HCT116 (cell line): ENCODE measurements at regions not wholly inside any gene's neighbourhood (a gene's known extent, or its start where the extent isn't known, plus 50 kb on each side); places are given as distances from the start of the nearest gene placed in this dataset.

Experiments
- ATAC-seq: fragments of 200-7000 bp; cut with Tn5 transposase; 2 replicates; pipeline ENCODE4 v1.9.1; 2020; ENCODE audit warnings: mild to moderate bottlenecking, moderate library complexity
- BruUV-seq: library from RNA; stranded (reverse); fragments of 400-500 nt; replicated peaks from 2 replicates; lab custom pipeline; 2021; lab: Mats Ljungman, UMichigan
- CTCF ChIA-PET: fragments of 300-600 bp; sonication (Branson Sonifier 250); formaldehyde crosslinking; loops from one replicate; lab custom pipeline; 2021; ENCODE audit warnings: antibody characterized with exemption; lab: Charles Lee
- POLR2A ChIA-PET: fragments of 300-600, 350-600 bp; sonication (Branson Sonifier 250); formaldehyde crosslinking; loops from one replicate; lab custom pipeline; 2021; ENCODE audit warnings: antibody characterized with exemption; lab: Charles Lee
- RAD21 ChIA-PET, 2 experiments: fragments of 300-600 bp; sonication (Branson Sonifier 250); formaldehyde crosslinking; loops; one replicate each; lab custom pipeline; 2023; ENCODE audit warnings: low total read pairs in 2 of 2; ENCODE audit not compliant: uncharacterized antibody in 2 of 2, unreplicated experiment in 2 of 2, low non-redundant PET in 1 of 2; lab: Charles Lee
- DNase-seq: peaks from one replicate; pipeline ENCODE4 v3.0.0-alpha.2; 2010; ENCODE audit warnings: low read depth, low spot score
- H2AFZ ChIP-seq: fragments of 200-600 bp; shearing (Covaris generic), sonication (generic); 2 replicates; pipeline ENCODE4 v1.6.1; 2017; ENCODE audit warnings: low read depth, mixed run types, mixed read lengths, antibody characterized with exemption, low read length; ENCODE audit not compliant: poor library complexity, severe bottlenecking
- H3K27ac ChIP-seq: 2 replicates; pipeline ENCODE4 v1.5.1; 2012; ENCODE audit warnings: low read depth, low read length
- H3K27me3 ChIP-seq: fragments of 200-600 bp; sonication (generic); 2 replicates; pipeline ENCODE4 v1.6.1; 2016; ENCODE audit warnings: mixed run types, low read length, mixed read lengths; ENCODE audit not compliant: insufficient read depth
- H3K36me3 ChIP-seq, 2 experiments: fragments of 200-500 bp in 1 of 2; fragments of 200-600 bp in 1 of 2; sonication (Bioruptor generic) in 1 of 2; sonication (generic) in 1 of 2; 2 replicates each; pipeline versions ENCODE4 v1.5.1 to v1.6.1; 2014 to 2016; ENCODE audit warnings: low read length in 2 of 2, inconsistent platforms in 1 of 2, mixed read lengths in 1 of 2, mixed run types in 1 of 2; ENCODE audit not compliant: insufficient read depth in 2 of 2, control insufficient read depth in 1 of 2
- H3K4me1 ChIP-seq, 2 experiments: fragments of 200-600 bp in 1 of 2; sonication (generic) in 1 of 2; 2 replicates each; pipeline versions ENCODE4 v1.5.1 to v1.6.1; 2012 to 2017; ENCODE audit warnings: low read length in 2 of 2, inconsistent platforms in 1 of 2, mild to moderate bottlenecking in 1 of 2, mixed read lengths in 1 of 2, mixed run types in 1 of 2, moderate library complexity in 1 of 2; ENCODE audit not compliant: insufficient read depth in 2 of 2, control insufficient read depth in 1 of 2
- H3K4me2 ChIP-seq: fragments of 200-600 bp; sonication (generic); 2 replicates; pipeline ENCODE4 v1.6.1; 2017; ENCODE audit warnings: mixed run types, low read length, mixed read lengths
- H3K4me3 ChIP-seq, 2 experiments: fragments of 200-600 bp in 1 of 2; sonication (generic) in 1 of 2; replicated peaks in 1 of 2; 2 replicates each; pipeline ENCODE4 v1.5.1; 2011 to 2016; ENCODE audit warnings: low read length in 2 of 2, control low read depth in 1 of 2, low read depth in 1 of 2, mild to moderate bottlenecking in 1 of 2, mixed read lengths in 1 of 2, mixed run types in 1 of 2
- H3K79me2 ChIP-seq: fragments of 200-600 bp; sonication (generic); 2 replicates; pipeline ENCODE4 v1.6.1; 2017; ENCODE audit warnings: mild to moderate bottlenecking, mixed run types, low read length, moderate library complexity, mixed read lengths; ENCODE audit not compliant: insufficient read depth
- H3K9ac ChIP-seq: fragments of 200-600 bp; sonication (generic); 2 replicates; pipeline ENCODE4 v1.6.1; 2016; ENCODE audit warnings: low read length, mixed read lengths
- H3K9me2 ChIP-seq: fragments of 200-600 bp; sonication (generic), shearing (Covaris generic); 2 replicates; pipeline ENCODE4 v1.6.1; 2017; ENCODE audit warnings: mixed run types, mild to moderate bottlenecking, moderate library complexity; ENCODE audit not compliant: insufficient read depth
- H3K9me3 ChIP-seq, 2 experiments: fragments of 200-500 bp in 1 of 2; fragments of 200-600 bp in 1 of 2; sonication (Bioruptor generic) in 1 of 2; sonication (generic) in 1 of 2; 2 replicates each; pipeline ENCODE4 v1.6.1; 2014 to 2017; ENCODE audit warnings: low read length in 2 of 2, mixed read lengths in 2 of 2, inconsistent platforms in 1 of 2, low read depth in 1 of 2, mild to moderate bottlenecking in 1 of 2, mixed run types in 1 of 2, moderate library complexity in 1 of 2; ENCODE audit not compliant: control insufficient read depth in 1 of 2, insufficient read depth in 1 of 2
- H4K20me1 ChIP-seq: fragments of 200-600 bp; sonication (generic), shearing (Covaris generic); 2 replicates; pipeline ENCODE4 v1.6.1; 2017; ENCODE audit warnings: mixed run types, mild to moderate bottlenecking, moderate library complexity; ENCODE audit not compliant: insufficient read depth
- CBX3 ChIP-seq: IDR thresholded peaks from 2 replicates; pipeline ENCODE4 v1.6.1; 2012; ENCODE audit warnings: low read depth
- CEBPB ChIP-seq: IDR thresholded peaks from 2 replicates; pipeline ENCODE4 v1.6.1; 2012; ENCODE audit warnings: low read depth
- ELF1 ChIP-seq: IDR thresholded peaks from 2 replicates; pipeline ENCODE4 v1.6.1; 2012; ENCODE audit warnings: low read depth, borderline replicate concordance
- EZH2 ChIP-seq: fragments of 200-600 bp; sonication (generic); IDR thresholded peaks from 2 replicates; pipeline ENCODE4 v1.6.1; 2017; ENCODE audit warnings: antibody characterized with exemption, mixed run types
- EZH2phosphoT487 ChIP-seq: fragments of 200-600 bp; IDR thresholded peaks from 2 replicates; pipeline ENCODE4 v1.6.1; 2018; ENCODE audit warnings: antibody characterized with exemption, borderline replicate concordance
- JUND ChIP-seq: IDR thresholded peaks from 2 replicates; pipeline ENCODE4 v1.6.1; 2012
- POLR2A ChIP-seq: IDR thresholded peaks from 2 replicates; pipeline ENCODE4 v1.7.0; 2011; ENCODE audit warnings: borderline replicate concordance; ENCODE audit not compliant: insufficient read depth, insufficient read length; ENCODE audit errors: extremely low read depth
- POLR2AphosphoS5 ChIP-seq: IDR thresholded peaks from 2 replicates; pipeline ENCODE4 v1.6.1; 2011; ENCODE audit warnings: mild to moderate bottlenecking, low read depth, low read length, moderate library complexity
- RAD21 ChIP-seq: IDR thresholded peaks from 2 replicates; pipeline ENCODE4 v1.6.1; 2012; ENCODE audit warnings: low read depth, mild to moderate bottlenecking
- SP1 ChIP-seq: IDR thresholded peaks from 2 replicates; pipeline ENCODE4 v1.6.1; 2012; ENCODE audit warnings: low read depth
- intact Hi-C: fragments of 100-400 bp; cut with micrococcal nuclease; formaldehyde crosslinking; loops from 2 replicates; pipeline ENCODE4 v1.10.0; 2022
- TF ChIP-seq, protein P1 (sequence below): IDR thresholded peaks from 2 replicates; pipeline ENCODE4 v1.6.1; 2011; ENCODE audit warnings: mild to moderate bottlenecking, low read length, moderate library complexity; ENCODE audit not compliant: insufficient replicate concordance; ENCODE audit errors: extremely low read depth
- TF ChIP-seq, protein P2 (sequence below): IDR thresholded peaks from 2 replicates; pipeline ENCODE4 v1.6.1; 2012

DNA sequence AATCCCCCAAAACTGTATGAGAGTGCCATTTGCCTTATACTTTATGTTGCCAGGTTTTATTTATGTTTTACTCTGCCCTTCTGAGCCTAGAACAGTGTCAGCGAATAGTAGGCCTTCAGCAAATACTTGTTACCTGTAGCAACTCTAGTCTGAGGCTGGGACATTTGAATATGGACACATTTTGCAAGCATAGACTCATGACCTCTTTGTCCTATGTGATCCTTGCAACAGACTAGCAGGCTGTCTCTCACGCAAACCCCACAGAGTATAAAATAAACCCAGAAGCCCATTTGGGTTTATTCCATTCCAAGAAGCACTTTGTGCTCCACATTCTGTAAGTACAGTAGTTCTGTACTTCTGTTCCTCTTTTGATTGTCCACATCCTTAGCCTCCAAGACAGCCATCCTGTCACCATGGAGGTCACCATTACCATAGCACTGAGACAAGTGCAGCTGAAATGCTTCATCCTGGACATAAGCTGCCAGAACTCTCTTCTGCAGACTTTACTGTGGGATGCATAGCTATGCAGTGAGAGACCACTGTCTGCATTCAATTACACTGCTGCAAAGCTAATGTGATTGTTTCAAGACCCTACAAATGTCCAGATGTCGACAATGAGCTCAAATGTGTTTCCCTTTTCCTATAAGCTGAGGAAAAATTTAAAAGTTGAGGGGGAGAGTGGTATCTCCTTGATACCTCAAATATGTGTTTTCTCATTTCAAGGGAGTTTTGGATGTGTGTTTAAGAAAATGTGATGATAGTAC is 425.7 kb downstream of the PID1 start:
- Histone ChIP-seq H4K20me1 (no peaks in the 10 kb centered on the region), H2AFZ (no peak overlapping the region), H3K4me1 (no peaks in the 10 kb centered on the region), H3K9me2 (no peaks in the 10 kb centered on the region), H3K4me2 (no peak overlapping the region), H3K27ac (no peak overlapping the region), H3K9me3 (no peaks in the 10 kb centered on the region), H3K36me3 (no peaks in the 10 kb centered on the region), H3K27me3 (no peaks in the 10 kb centered on the region), H3K4me3 (no peak overlapping the region), H3K79me2 (no peaks in the 10 kb centered on the region), H3K9ac (no peak overlapping the region)
- RAD21 ChIA-PET: no interaction called here
- CTCF ChIA-PET: no interaction called here
- intact Hi-C loops: no loop called here
- DNase-seq (no peak), ATAC-seq (no peak)
- no peak for TF ChIP-seq SP1
- no peak for TF ChIP-seq EZH2
- no peak for TF ChIP-seq CBX3
- no peak for TF ChIP-seq ELF1
- TF ChIP-seq, protein P1, sequence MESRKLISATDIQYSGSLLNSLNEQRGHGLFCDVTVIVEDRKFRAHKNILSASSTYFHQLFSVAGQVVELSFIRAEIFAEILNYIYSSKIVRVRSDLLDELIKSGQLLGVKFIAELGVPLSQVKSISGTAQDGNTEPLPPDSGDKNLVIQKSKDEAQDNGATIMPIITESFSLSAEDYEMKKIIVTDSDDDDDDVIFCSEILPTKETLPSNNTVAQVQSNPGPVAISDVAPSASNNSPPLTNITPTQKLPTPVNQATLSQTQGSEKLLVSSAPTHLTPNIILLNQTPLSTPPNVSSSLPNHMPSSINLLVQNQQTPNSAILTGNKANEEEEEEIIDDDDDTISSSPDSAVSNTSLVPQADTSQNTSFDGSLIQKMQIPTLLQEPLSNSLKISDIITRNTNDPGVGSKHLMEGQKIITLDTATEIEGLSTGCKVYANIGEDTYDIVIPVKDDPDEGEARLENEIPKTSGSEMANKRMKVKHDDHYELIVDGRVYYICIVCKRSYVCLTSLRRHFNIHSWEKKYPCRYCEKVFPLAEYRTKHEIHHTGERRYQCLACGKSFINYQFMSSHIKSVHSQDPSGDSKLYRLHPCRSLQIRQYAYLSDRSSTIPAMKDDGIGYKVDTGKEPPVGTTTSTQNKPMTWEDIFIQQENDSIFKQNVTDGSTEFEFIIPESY: no peak
- no peak for TF ChIP-seq RAD21
- TF ChIP-seq POLR2A: no peak
- TF ChIP-seq CEBPB: no peak
- TF ChIP-seq POLR2AphosphoS5: no peak
- no peak for TF ChIP-seq EZH2phosphoT487
- no peak for TF ChIP-seq JUND
- TF ChIP-seq, protein P2, sequence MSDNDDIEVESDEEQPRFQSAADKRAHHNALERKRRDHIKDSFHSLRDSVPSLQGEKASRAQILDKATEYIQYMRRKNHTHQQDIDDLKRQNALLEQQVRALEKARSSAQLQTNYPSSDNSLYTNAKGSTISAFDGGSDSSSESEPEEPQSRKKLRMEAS: no peak
- POLR2A ChIA-PET: no interaction called here
- no TSS peak for BruUV-seq
